HEK293T (cell line): ENCODE measurements at regions not wholly inside any gene's neighbourhood (a gene's known extent, or its start where the extent isn't known, plus 50 kb on each side); places are given as distances from the start of the nearest gene placed in this dataset.

ENCODE experiments used
- CTCF ChIA-PET: fragments of 350-600 bp; formaldehyde crosslinking; extraction: SDS; loops from one replicate; lab custom pipeline; 2021; ENCODE audit warnings: antibody characterized with exemption, inconsistent platforms; lab: Yijun Ruan, JAX
- POLR2A ChIA-PET: fragments of 350-600 bp; formaldehyde crosslinking; extraction: SDS; loops from one replicate; lab custom pipeline; 2020; ENCODE audit warnings: antibody characterized with exemption, inconsistent platforms; lab: Yijun Ruan, JAX
- DNase-seq: peaks from one replicate; pipeline ENCODE4 v3.0.0; 2012; ENCODE audit warnings: mixed read lengths; ENCODE audit errors: extremely low spot score
- ARNT ChIP-seq: fragments of 450-650 bp; IDR thresholded peaks from 2 replicates; pipeline ENCODE4 v1.6.1; 2017; ENCODE audit warnings: mild to moderate bottlenecking
- BHLHE40 ChIP-seq: fragments of 450-650 bp; IDR thresholded peaks from 2 replicates; pipeline ENCODE4 v1.6.1; 2016; ENCODE audit warnings: mild to moderate bottlenecking, moderate library complexity, borderline replicate concordance
- CTBP1 ChIP-seq: fragments of 450-650 bp; IDR thresholded peaks from 2 replicates; pipeline ENCODE4 v1.6.1; 2016; ENCODE audit warnings: borderline replicate concordance
- ELF4 ChIP-seq: fragments of 450-650 bp; IDR thresholded peaks from 2 replicates; pipeline ENCODE4 v1.6.1; 2017; ENCODE audit warnings: antibody characterized with exemption
- FOXA1 ChIP-seq: fragments of 450-650 bp; IDR thresholded peaks from 2 replicates; pipeline ENCODE4 v1.6.1; 2016; ENCODE audit warnings: mild to moderate bottlenecking
- FOXK2 ChIP-seq: fragments of 450-650 bp; IDR thresholded peaks from 2 replicates; pipeline ENCODE4 v1.6.1; 2016; ENCODE audit warnings: mild to moderate bottlenecking
- FOXM1 ChIP-seq: fragments of 450-650 bp; IDR thresholded peaks from 2 replicates; pipeline ENCODE4 v1.6.1; 2017; ENCODE audit warnings: mild to moderate bottlenecking, borderline replicate concordance
- HDGF ChIP-seq: fragments of 450-650 bp; IDR thresholded peaks from 2 replicates; pipeline ENCODE4 v1.6.1; 2017; ENCODE audit warnings: antibody characterized with exemption, borderline replicate concordance
- L3MBTL2 ChIP-seq: fragments of 450-650 bp; conservative IDR thresholded peaks from 2 replicates; pipeline ENCODE4 v1.6.1; 2016; ENCODE audit warnings: mild to moderate bottlenecking
- LEF1 ChIP-seq: fragments of 450-650 bp; IDR thresholded peaks from 2 replicates; pipeline ENCODE4 v1.6.1; 2017; ENCODE audit warnings: mild to moderate bottlenecking, borderline replicate concordance
- NFRKB ChIP-seq: fragments of 450-650 bp; IDR thresholded peaks from 2 replicates; pipeline ENCODE4 v1.6.1; 2016; ENCODE audit warnings: mild to moderate bottlenecking, moderate library complexity
- PKNOX1 ChIP-seq: fragments of 450-650 bp; IDR thresholded peaks from 2 replicates; pipeline ENCODE4 v1.6.1; 2016
- SP1 ChIP-seq: fragments of 450-650 bp; IDR thresholded peaks from 2 replicates; pipeline ENCODE4 v1.6.1; 2017
- SUZ12 ChIP-seq: fragments of 450-650 bp; IDR thresholded peaks from 2 replicates; pipeline ENCODE4 v1.6.1; 2016; ENCODE audit warnings: mild to moderate bottlenecking
- TARDBP ChIP-seq: fragments of 450-650 bp; IDR thresholded peaks from 2 replicates; pipeline ENCODE4 v1.6.1; 2016
- ZNF384 ChIP-seq: fragments of 450-650 bp; IDR thresholded peaks from 2 replicates; pipeline ENCODE4 v1.6.1; 2016

- CTCF ChIA-PET: no interaction called here
- DNase-seq: no peak
- TF ChIP-seq SUZ12: no peak
- TF ChIP-seq NFRKB: no peak
- no peak for TF ChIP-seq FOXM1
- TF ChIP-seq BHLHE40: no peak
- TF ChIP-seq CTBP1: no peak
- no peak for TF ChIP-seq PKNOX1
- TF ChIP-seq HDGF: no peak
- TF ChIP-seq L3MBTL2: no peak
- no peak for TF ChIP-seq ELF4
- no peak for TF ChIP-seq FOXA1
- no peak for TF ChIP-seq ZNF384
- TF ChIP-seq ARNT: no peak
- TF ChIP-seq SP1: no peak
- TF ChIP-seq TARDBP: no peak
- no peak for TF ChIP-seq LEF1
- TF ChIP-seq FOXK2: no peak
- POLR2A ChIA-PET: no interaction called here
These were observed 474.3 kb downstream of the VRK1 start for GRCh38 chr14:97271451-97271960.

GRCh38 chr14:97273540-97273939 lies 476.4 kb downstream of the VRK1 start:
- ChIA-PET CTCF (no interaction called here), POLR2A (no interaction called here)
- TF ChIP-seq TARDBP: no peak
- no peak for TF ChIP-seq FOXA1
- TF ChIP-seq FOXK2: no peak
- no peak for TF ChIP-seq NFRKB
- no peak for TF ChIP-seq LEF1
- TF ChIP-seq HDGF: no peak
- no peak for TF ChIP-seq PKNOX1
- DNase-seq: no peak

- POLR2A ChIA-PET: no interaction called here
These were observed 477.4 kb downstream of the VRK1 start for GRCh38 chr14:97274626-97275025.

GRCh38 chr14:97275276-97275675 lies 478.1 kb downstream of the VRK1 start:
- no peak for DNase-seq
- CTCF ChIA-PET: no interaction called here
- TF ChIP-seq LEF1 (no peak), ZNF384 (no peak), FOXA1 (no peak), BHLHE40 (no peak), ELF4 (no peak), CTBP1 (no peak), ARNT (no peak), FOXM1 (no peak)
- POLR2A ChIA-PET: no interaction called here

More at GRCh38 chr14:97274626-97275025, 477.4 kb downstream of the VRK1 start:
- TF ChIP-seq ZNF384 (no peak), TARDBP (no peak), ELF4 (no peak), FOXA1 (no peak), ARNT (no peak), PKNOX1 (no peak), L3MBTL2 (no peak), SUZ12 (no peak), CTBP1 (no peak), FOXM1 (no peak), HDGF (no peak)
- no peak for DNase-seq
- CTCF ChIA-PET: no interaction called here

GRCh38 chr14:97276573-97276972 lies 479.4 kb downstream of the VRK1 start:
- no peak for DNase-seq
- ChIA-PET POLR2A (no interaction called here), CTCF (no interaction called here)
- TF ChIP-seq ARNT (no peak), CTBP1 (no peak), ELF4 (no peak), FOXA1 (no peak), TARDBP (no peak), HDGF (no peak), NFRKB (no peak)

- POLR2A ChIA-PET: no interaction called here
- DNase-seq: no peak
- CTCF ChIA-PET: no interaction called here
- TF ChIP-seq BHLHE40: no peak
- TF ChIP-seq ARNT: no peak
- TF ChIP-seq SP1: no peak
- TF ChIP-seq HDGF: no peak
- TF ChIP-seq ZNF384: no peak
- TF ChIP-seq FOXM1: no peak
- no peak for TF ChIP-seq FOXK2
- no peak for TF ChIP-seq ELF4
- TF ChIP-seq L3MBTL2: no peak
- no peak for TF ChIP-seq PKNOX1
- TF ChIP-seq FOXA1: no peak
These were observed 480.5 kb downstream of the VRK1 start for GRCh38 chr14:97277711-97278110.
